ENCODE measurements at regions not wholly inside any gene's neighbourhood (a gene's known extent, or its start where the extent isn't known, plus 50 kb on each side); places are given as distances from the start of the nearest gene placed in this dataset.

- Histone ChIP-seq H3K27me3 (ENCODE audit: control insufficient read depth in 2 of 2, insufficient read depth in 2 of 2, low read length in 2 of 2) (no peaks in the 10 kb centered on the region), H3K79me2 (ENCODE audit: insufficient read depth, low read length) (no peaks in the 10 kb centered on the region), H3K4me3 (replicated peaks in 1 of 3; ENCODE audit: low read depth in 2 of 3, low read length in 3 of 3) (no peak overlapping the region), H3K27ac (ENCODE audit: low read depth in 1 of 2, low read length in 2 of 2) (no peak overlapping the region), H3K4me2 (replicated peaks; ENCODE audit: extremely low read depth, low read length, poor library complexity, severe bottlenecking) (no peak overlapping the region), H3K9me3 (replicated peaks in 1 of 2; ENCODE audit: control insufficient read depth in 1 of 2, insufficient read depth in 1 of 2, low read length in 2 of 2) (no peaks in the 10 kb centered on the region), H3K4me1 (ENCODE audit: control insufficient read depth in 1 of 2, insufficient read depth in 2 of 2, low read length in 2 of 2) (no peaks in the 10 kb centered on the region), H3K36me3 (replicated peaks in 1 of 2; ENCODE audit: control insufficient read depth in 1 of 2, insufficient read depth in 2 of 2, low read length in 2 of 2) (no peaks in the 10 kb centered on the region), H4K20me1 (ENCODE audit: insufficient read depth, low read length) (no peaks in the 10 kb centered on the region), H2AFZ (ENCODE audit: insufficient read depth, low read depth, low read length, poor library complexity, severe bottlenecking) (no peak overlapping the region), H3K9ac (ENCODE audit: insufficient read depth, low read length, poor library complexity, severe bottlenecking) (no peak overlapping the region)
- H3K36me3 Mint-ChIP-seq, result no peaks in the 10 kb centered on the region
- H3K27ac Mint-ChIP-seq, result no peak overlapping the region
- H3K27me3 Mint-ChIP-seq (ENCODE audit: low read depth in 3 of 3), result no peaks in the 10 kb centered on the region
- intact Hi-C loops (cut with micrococcal nuclease), result no loop called here
- WGBS (ENCODE audit: insufficient coverage), result 100% methylated on average over 1 of the region's 3 CpGs
- H3K4me1 Mint-ChIP-seq, result no peaks in the 10 kb centered on the region
- peaks cover 0 to 3% (median 0%) of the 10 kb centered on the region in 7 donors for H3K9me3 Mint-ChIP-seq
- TF ChIP-seq CTCF (IDR thresholded peaks at IDR 0.05), result no peak
- DNase-seq, result no peak
- H3K4me3 Mint-ChIP-seq, result no peak overlapping the region
Measured at GRCh38 chr18:45266023-45266422, 349.3 kb upstream of the SLC14A2 start.

GRCh38 chr18:45267622-45268021 is 347.7 kb upstream of the SLC14A2 start:
- no peak overlapping the region for H3K9ac ChIP-seq (ENCODE audit: insufficient read depth, low read length, poor library complexity, severe bottlenecking)
- H3K27me3 ChIP-seq (ENCODE audit: control insufficient read depth in 2 of 2, insufficient read depth in 2 of 2, low read length in 2 of 2), result no peaks in the 10 kb centered on the region
- no peaks in the 10 kb centered on the region for H3K27me3 Mint-ChIP-seq (ENCODE audit: low read depth in 3 of 3)
- H3K9me3 Mint-ChIP-seq, result peaks cover 0 to under 1% (median 0%) of the 10 kb centered on the region in 7 donors
- no peak overlapping the region for H3K4me3 ChIP-seq (replicated peaks in 1 of 3; ENCODE audit: low read depth in 2 of 3, low read length in 3 of 3)
- H3K36me3 ChIP-seq (replicated peaks in 1 of 2; ENCODE audit: control insufficient read depth in 1 of 2, insufficient read depth in 2 of 2, low read length in 2 of 2), result no peaks in the 10 kb centered on the region
- no peaks in the 10 kb centered on the region for H4K20me1 ChIP-seq (ENCODE audit: insufficient read depth, low read length)
- intact Hi-C loops (cut with micrococcal nuclease), result no loop called here
- no CpG with 5 or more reads among the region's 1 CpG for WGBS (ENCODE audit: insufficient coverage)
- H3K4me1 Mint-ChIP-seq, result no peaks in the 10 kb centered on the region
- H3K27ac ChIP-seq (ENCODE audit: low read depth in 1 of 2, low read length in 2 of 2), result no peak overlapping the region
- TF ChIP-seq CTCF (IDR thresholded peaks at IDR 0.05), result no peak
- no peaks in the 10 kb centered on the region for H3K79me2 ChIP-seq (ENCODE audit: insufficient read depth, low read length)
- no peaks in the 10 kb centered on the region for H3K9me3 ChIP-seq (replicated peaks in 1 of 2; ENCODE audit: control insufficient read depth in 1 of 2, insufficient read depth in 1 of 2, low read length in 2 of 2)
- H2AFZ ChIP-seq (ENCODE audit: insufficient read depth, low read depth, low read length, poor library complexity, severe bottlenecking), result no peak overlapping the region
- H3K36me3 Mint-ChIP-seq, result no peaks in the 10 kb centered on the region
- H3K4me1 ChIP-seq (ENCODE audit: control insufficient read depth in 1 of 2, insufficient read depth in 2 of 2, low read length in 2 of 2), result no peaks in the 10 kb centered on the region
- no peak overlapping the region for H3K4me3 Mint-ChIP-seq
- H3K4me2 ChIP-seq (replicated peaks; ENCODE audit: extremely low read depth, low read length, poor library complexity, severe bottlenecking), result no peak overlapping the region
- DNase-seq, result no peak
- no peak overlapping the region for H3K27ac Mint-ChIP-seq
